ENCODE measurements at regions not wholly inside any gene's neighbourhood (a gene's known extent, or its start where the extent isn't known, plus 50 kb on each side); places are given as distances from the start of the nearest gene placed in this dataset.

DNA sequence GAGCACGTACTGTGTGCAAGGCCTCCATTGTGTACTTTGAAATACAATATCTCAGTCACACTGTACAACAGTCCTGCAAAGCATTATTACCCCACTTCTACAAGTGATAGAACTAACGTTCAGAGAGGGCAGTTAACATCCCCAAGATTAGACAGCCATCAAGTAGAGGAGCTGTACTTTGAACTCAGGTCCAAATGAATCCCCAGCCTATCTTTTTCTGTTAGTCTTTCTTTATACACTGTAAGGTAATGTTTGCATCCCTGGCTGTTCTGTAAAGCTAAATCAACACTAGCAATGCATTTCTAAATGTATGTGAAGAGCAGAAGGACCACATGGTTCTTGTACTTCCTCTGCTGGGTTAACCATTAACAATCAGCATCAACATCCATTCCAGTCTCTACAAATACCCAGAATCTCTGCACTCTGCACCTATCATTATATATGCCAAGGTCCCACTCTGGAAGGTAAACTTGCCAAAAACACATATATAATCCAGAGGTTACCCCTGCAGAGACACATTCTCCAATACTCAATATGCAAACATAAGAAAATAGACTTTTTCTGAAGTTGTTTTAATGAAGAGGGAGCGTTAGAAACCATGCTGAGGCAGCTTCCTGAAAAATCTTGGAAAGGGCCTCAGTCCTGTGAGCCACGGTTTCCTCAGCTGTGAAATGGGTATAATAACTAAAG, 182.3 kb downstream of the MZT1 start:
- WGBS, 2 donors: 74 to 88% methylated on average over 4 of the region's 4 CpGs

DNA sequence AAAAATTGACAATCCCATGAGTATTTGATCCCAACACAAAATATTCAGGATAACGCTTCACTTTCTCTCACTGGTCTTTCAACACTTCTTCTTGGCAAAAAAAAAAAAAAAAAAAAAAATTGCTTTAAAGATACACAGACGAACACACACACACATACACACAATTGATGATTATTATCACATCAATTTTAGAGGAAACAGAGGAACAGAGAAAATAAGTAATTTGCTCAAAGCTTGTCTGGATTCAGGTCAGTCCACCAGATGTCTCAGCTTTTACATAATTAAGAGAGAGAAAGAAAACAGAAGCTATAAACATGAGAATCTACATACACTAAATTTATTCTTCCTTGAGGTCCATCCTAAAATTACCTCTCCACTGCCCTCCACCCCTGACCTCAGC, 183.4 kb downstream of the MZT1 start:
- Histone ChIP-seq H3K27ac (ENCODE audit: low read depth in 1 of 2, low read length in 1 of 2) (no peak overlapping the region), H3K27me3 (ENCODE audit: control insufficient read depth in 3 of 3, insufficient read depth in 3 of 3, low read length in 2 of 3) (no peaks in the 10 kb centered on the region), H3K9ac (ENCODE audit: insufficient read depth in 1 of 2, low read length in 2 of 2) (no peak overlapping the region), H3K9me3 (ENCODE audit: control insufficient read depth in 4 of 4, insufficient read depth in 3 of 4, low read length in 3 of 4) (no peaks in the 10 kb centered on the region), H3K4me3 (no peak overlapping the region), H3K36me3 (ENCODE audit: control insufficient read depth in 4 of 4, insufficient read depth in 4 of 4, low read length in 4 of 4) (no peaks in the 10 kb centered on the region), H3K4me1 (ENCODE audit: control insufficient read depth in 5 of 5, insufficient read depth in 5 of 5, low read length in 5 of 5) (no peaks in the 10 kb centered on the region)
- ATAC-seq (ENCODE audit: insufficient read depth, low FRiP score) (no peak), DNase-seq (no peak)
- TF ChIP-seq, protein P1, sequence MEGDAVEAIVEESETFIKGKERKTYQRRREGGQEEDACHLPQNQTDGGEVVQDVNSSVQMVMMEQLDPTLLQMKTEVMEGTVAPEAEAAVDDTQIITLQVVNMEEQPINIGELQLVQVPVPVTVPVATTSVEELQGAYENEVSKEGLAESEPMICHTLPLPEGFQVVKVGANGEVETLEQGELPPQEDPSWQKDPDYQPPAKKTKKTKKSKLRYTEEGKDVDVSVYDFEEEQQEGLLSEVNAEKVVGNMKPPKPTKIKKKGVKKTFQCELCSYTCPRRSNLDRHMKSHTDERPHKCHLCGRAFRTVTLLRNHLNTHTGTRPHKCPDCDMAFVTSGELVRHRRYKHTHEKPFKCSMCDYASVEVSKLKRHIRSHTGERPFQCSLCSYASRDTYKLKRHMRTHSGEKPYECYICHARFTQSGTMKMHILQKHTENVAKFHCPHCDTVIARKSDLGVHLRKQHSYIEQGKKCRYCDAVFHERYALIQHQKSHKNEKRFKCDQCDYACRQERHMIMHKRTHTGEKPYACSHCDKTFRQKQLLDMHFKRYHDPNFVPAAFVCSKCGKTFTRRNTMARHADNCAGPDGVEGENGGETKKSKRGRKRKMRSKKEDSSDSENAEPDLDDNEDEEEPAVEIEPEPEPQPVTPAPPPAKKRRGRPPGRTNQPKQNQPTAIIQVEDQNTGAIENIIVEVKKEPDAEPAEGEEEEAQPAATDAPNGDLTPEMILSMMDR (IDR thresholded peaks at IDR 0.05; ENCODE audit: control extremely low read depth, extremely low read depth): no peak
- WGBS, 2 donors: 87 to 89% methylated on average over 2 of the region's 2 CpGs

More for the DNA sequence above, 182.3 kb downstream of the MZT1 start:
- Histone ChIP-seq H3K27ac (ENCODE audit: low read depth in 1 of 2, low read length in 1 of 2) (no peak overlapping the region), H3K27me3 (ENCODE audit: control insufficient read depth in 3 of 3, insufficient read depth in 3 of 3, low read length in 2 of 3) (no peaks in the 10 kb centered on the region), H3K4me1 (ENCODE audit: control insufficient read depth in 5 of 5, insufficient read depth in 5 of 5, low read length in 5 of 5) (no peaks in the 10 kb centered on the region), H3K4me3 (no peak overlapping the region), H3K36me3 (ENCODE audit: control insufficient read depth in 4 of 4, insufficient read depth in 4 of 4, low read length in 4 of 4) (no peaks in the 10 kb centered on the region), H3K9me3 (ENCODE audit: control insufficient read depth in 4 of 4, insufficient read depth in 3 of 4, low read length in 3 of 4) (no peaks in the 10 kb centered on the region), H3K9ac (ENCODE audit: insufficient read depth in 1 of 2, low read length in 2 of 2) (no peak overlapping the region)
- ATAC-seq (ENCODE audit: insufficient read depth, low FRiP score) (no peak), DNase-seq (no peak)
- TF ChIP-seq, protein P1 (IDR thresholded peaks at IDR 0.05; ENCODE audit: control extremely low read depth, extremely low read depth): no peak

DNA sequence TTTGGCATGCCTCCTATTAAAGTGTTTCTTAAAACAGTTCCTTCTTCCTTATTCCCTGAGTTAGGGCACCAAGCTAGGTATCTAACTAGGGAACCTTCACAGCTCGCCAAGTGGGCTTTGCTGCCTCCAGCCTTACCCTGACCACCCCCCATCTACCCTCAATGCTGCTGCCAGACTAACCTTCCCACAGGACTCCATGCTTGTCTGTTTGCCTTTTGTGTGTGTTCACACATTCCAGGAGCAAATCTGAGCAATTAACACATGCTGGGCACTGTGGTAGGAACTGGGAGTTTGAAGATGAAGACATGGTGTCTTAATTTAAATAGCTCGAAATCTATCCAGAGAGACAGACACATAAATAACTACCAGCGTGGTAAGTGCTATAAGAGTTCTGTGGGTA, 185.2 kb downstream of the MZT1 start:
- TF ChIP-seq, protein P1 (IDR thresholded peaks at IDR 0.05; ENCODE audit: control extremely low read depth, extremely low read depth): no peak
- Histone ChIP-seq H3K9me3 (ENCODE audit: control insufficient read depth in 4 of 4, insufficient read depth in 3 of 4, low read length in 3 of 4) (no peaks in the 10 kb centered on the region), H3K36me3 (ENCODE audit: control insufficient read depth in 4 of 4, insufficient read depth in 4 of 4, low read length in 4 of 4) (no peaks in the 10 kb centered on the region), H3K4me1 (ENCODE audit: control insufficient read depth in 5 of 5, insufficient read depth in 5 of 5, low read length in 5 of 5) (peaks cover 0 to 8% (median 0%) of the 10 kb centered on the region in 5 donors), H3K4me3 (no peak overlapping the region), H3K9ac (ENCODE audit: insufficient read depth in 1 of 2, low read length in 2 of 2) (no peak overlapping the region), H3K27ac (ENCODE audit: low read depth in 1 of 2, low read length in 1 of 2) (no peak overlapping the region), H3K27me3 (ENCODE audit: control insufficient read depth in 3 of 3, insufficient read depth in 3 of 3, low read length in 2 of 3) (no peaks in the 10 kb centered on the region)
- 93 to 94% methylated on average over 3 of the region's 3 CpGs for WGBS, 2 donors
- DNase-seq (no peak), ATAC-seq (ENCODE audit: insufficient read depth, low FRiP score) (no peak)

DNA sequence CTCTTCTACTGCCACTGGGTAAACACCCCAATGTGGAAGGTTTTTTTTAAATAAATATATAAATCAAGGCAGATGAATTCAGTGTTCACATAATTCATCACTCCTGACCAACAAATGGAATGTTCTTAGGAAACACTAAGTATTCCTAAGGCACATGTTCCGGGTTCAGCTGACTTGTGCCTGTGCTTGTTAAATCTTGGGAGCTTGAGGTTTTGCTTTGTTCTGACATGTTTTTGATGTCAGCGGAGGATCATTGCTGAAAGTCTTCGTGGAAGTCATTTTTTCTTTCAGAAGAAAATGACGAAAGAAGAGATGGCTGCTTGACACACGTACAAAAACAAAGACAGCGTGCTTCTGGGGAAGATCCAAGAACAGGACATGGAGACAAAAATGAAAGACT, 185.8 kb downstream of the MZT1 start:
- Histone ChIP-seq H3K4me1 (ENCODE audit: control insufficient read depth in 5 of 5, insufficient read depth in 5 of 5, low read length in 5 of 5) (peaks cover 0 to 14% (median 0%) of the 10 kb centered on the region in 5 donors), H3K9me3 (ENCODE audit: control insufficient read depth in 4 of 4, insufficient read depth in 3 of 4, low read length in 3 of 4) (no peaks in the 10 kb centered on the region), H3K9ac (ENCODE audit: insufficient read depth in 1 of 2, low read length in 2 of 2) (no peak overlapping the region), H3K4me3 (no peak overlapping the region), H3K27me3 (ENCODE audit: control insufficient read depth in 3 of 3, insufficient read depth in 3 of 3, low read length in 2 of 3) (no peaks in the 10 kb centered on the region), H3K36me3 (ENCODE audit: control insufficient read depth in 4 of 4, insufficient read depth in 4 of 4, low read length in 4 of 4) (no peaks in the 10 kb centered on the region), H3K27ac (ENCODE audit: low read depth in 1 of 2, low read length in 1 of 2) (no peak overlapping the region)
- DNase-seq (no peak), ATAC-seq (ENCODE audit: insufficient read depth, low FRiP score) (no peak)
- TF ChIP-seq, protein P1 (IDR thresholded peaks at IDR 0.05; ENCODE audit: control extremely low read depth, extremely low read depth): no peak
- 91 to 93% methylated on average over 6 of the region's 6 CpGs for WGBS, 2 donors
